GM23338 (cell line): ENCODE measurements at regions not wholly inside any gene's neighbourhood (a gene's known extent, or its start where the extent isn't known, plus 50 kb on each side); places are given as distances from the start of the nearest gene placed in this dataset.

Experiments
- ATAC-seq: fragments of 200-7000 bp; cut with Tn5 transposase; 3 replicates; pipeline ENCODE4 v1.9.1; 2020
- DNase-seq: peaks from one replicate; pipeline ENCODE4 v3.0.0-alpha.2; 2015; ENCODE audit warnings: low spot score
- H2AFZ ChIP-seq: fragments of 200-600 bp; sonication (generic); 2 replicates; pipeline ENCODE4 v1.8.0; 2016; ENCODE audit warnings: antibody characterized with exemption, mild to moderate bottlenecking, moderate library complexity
- H3F3A ChIP-seq: fragments of 200-600 bp; sonication (generic); replicated peaks from 2 replicates; pipeline ENCODE4 v1.8.0; 2017; ENCODE audit warnings: antibody characterized with exemption, mixed run types, low read depth
- H3K27ac ChIP-seq: fragments of 200-600 bp; sonication (generic); 2 replicates; pipeline ENCODE4 v1.6.1; 2016; ENCODE audit warnings: low read depth
- H3K27me3 ChIP-seq: fragments of 200-600 bp; sonication (generic); 2 replicates; pipeline ENCODE4 v1.8.0; 2016; ENCODE audit warnings: mild to moderate bottlenecking, mixed run types, moderate library complexity; ENCODE audit not compliant: insufficient read depth
- H3K36me3 ChIP-seq: fragments of 200-600 bp; sonication (generic); 2 replicates; pipeline ENCODE4 v1.8.0; 2016; ENCODE audit warnings: mild to moderate bottlenecking; ENCODE audit not compliant: insufficient read depth
- H3K4me1 ChIP-seq: fragments of 200-600 bp; sonication (generic); 2 replicates; pipeline ENCODE4 v1.8.0; 2016; ENCODE audit warnings: mild to moderate bottlenecking, moderate library complexity; ENCODE audit not compliant: insufficient read depth
- H3K4me2 ChIP-seq: fragments of 200-600 bp; sonication (generic); 2 replicates; pipeline ENCODE4 v1.7.1; 2017; ENCODE audit warnings: mixed run types
- H3K4me3 ChIP-seq: fragments of 200-600 bp; sonication (generic); 2 replicates; pipeline ENCODE4 v1.6.1; 2016; ENCODE audit warnings: mixed run types
- H3K79me2 ChIP-seq: fragments of 200-600 bp; sonication (generic); replicated peaks from 2 replicates; pipeline ENCODE4 v1.8.0; 2017; ENCODE audit warnings: mild to moderate bottlenecking; ENCODE audit not compliant: insufficient read depth
- H3K9me2 ChIP-seq: fragments of 200-600 bp; sonication (generic); 2 replicates; pipeline ENCODE4 v1.8.0; 2017; ENCODE audit not compliant: insufficient read depth
- H4K20me1 ChIP-seq: fragments of 200-600 bp; sonication (generic); replicated peaks from 2 replicates; pipeline ENCODE4 v1.8.0; 2017; ENCODE audit warnings: mild to moderate bottlenecking; ENCODE audit not compliant: insufficient read depth
- H3K27ac Mint-ChIP-seq: 2 replicates; pipeline ENCODE4 v1.8.0; 2020; ENCODE audit warnings: inconsistent platforms, mild to moderate bottlenecking, moderate library complexity, mixed read lengths
- H3K27me3 Mint-ChIP-seq: 3 replicates; pipeline ENCODE4 v1.8.0; 2022; ENCODE audit warnings: low read depth, mild to moderate bottlenecking, moderate library complexity, mixed read lengths, inconsistent platforms; ENCODE audit not compliant: insufficient read depth, poor library complexity
- H3K36me3 Mint-ChIP-seq: 3 replicates; pipeline ENCODE4 v1.8.0; 2021; ENCODE audit warnings: low read depth, mild to moderate bottlenecking, inconsistent platforms, moderate library complexity, mixed read lengths
- H3K4me1 Mint-ChIP-seq: 3 replicates; pipeline ENCODE4 v1.8.0; 2020; ENCODE audit warnings: mild to moderate bottlenecking, inconsistent platforms, mixed read lengths
- H3K4me3 Mint-ChIP-seq: 3 replicates; pipeline ENCODE4 v1.8.0; 2021; ENCODE audit warnings: moderate library complexity, mild to moderate bottlenecking, inconsistent platforms, mixed read lengths
- H3K9me3 Mint-ChIP-seq: 3 replicates; pipeline ENCODE4 v1.8.0; 2020; ENCODE audit warnings: moderate library complexity, mild to moderate bottlenecking, inconsistent platforms, mixed read lengths
- CREB1 ChIP-seq: fragments of 250-450 bp; sonication (Bioruptor Pico); IDR thresholded peaks from 2 replicates; pipeline ENCODE4 v1.5.0; 2020; ENCODE audit warnings: low read depth, mild to moderate bottlenecking, moderate library complexity
- CTCF ChIP-seq, 2 experiments: fragments of 200-600 bp in 1 of 2; sonication (generic) in 1 of 2; conservative IDR thresholded peaks; 2 replicates each; pipeline versions ENCODE4 v1.5.1 to v1.6.1; 2016 to 2017; ENCODE audit warnings: antibody characterized with exemption in 2 of 2, low read depth in 2 of 2, mild to moderate bottlenecking in 2 of 2, moderate library complexity in 1 of 2
- EZH2 ChIP-seq: fragments of 200-600 bp; sonication (generic); IDR thresholded peaks from one replicate; pipeline ENCODE4 v1.8.0; 2017; ENCODE audit warnings: antibody characterized with exemption, mild to moderate bottlenecking, low read depth; ENCODE audit not compliant: unreplicated experiment
- EZH2phosphoT487 ChIP-seq: fragments of 200-600 bp; sonication (generic); IDR thresholded peaks from one replicate; pipeline ENCODE4 v1.8.1; 2018; ENCODE audit warnings: antibody characterized with exemption; ENCODE audit not compliant: unreplicated experiment
- JUNB ChIP-seq: IDR thresholded peaks from one replicate; pipeline ENCODE4 v1.6.1; 2016; ENCODE audit warnings: antibody characterized with exemption; ENCODE audit not compliant: unreplicated experiment
- NANOG ChIP-seq: IDR thresholded peaks from 2 replicates; pipeline ENCODE4 v1.6.1; 2016; ENCODE audit warnings: antibody characterized with exemption, borderline replicate concordance
- POLR2AphosphoS5 ChIP-seq: IDR thresholded peaks from 2 replicates; pipeline ENCODE4 v1.6.1; 2016; ENCODE audit warnings: antibody characterized with exemption, low read depth
- REST ChIP-seq: IDR thresholded peaks from one replicate; pipeline ENCODE4 v1.6.1; 2018; ENCODE audit warnings: antibody characterized with exemption; ENCODE audit not compliant: unreplicated experiment
- STAT1 ChIP-seq: IDR thresholded peaks from one replicate; pipeline ENCODE4 v1.6.1; 2016; ENCODE audit warnings: antibody characterized with exemption; ENCODE audit not compliant: unreplicated experiment
- ZNF114 ChIP-seq: fragments of 250-450 bp; sonication (Bioruptor Pico); IDR thresholded peaks from 2 replicates; pipeline ENCODE4 v1.5.0; 2020; ENCODE audit warnings: mild to moderate bottlenecking, moderate library complexity
- ZNF331 ChIP-seq: fragments of 250-450 bp; sonication (Bioruptor Pico); IDR thresholded peaks from 2 replicates; pipeline ENCODE4 v1.5.0; 2020; ENCODE audit warnings: low read depth, mild to moderate bottlenecking, moderate library complexity
- TF ChIP-seq, protein P1 (sequence below): fragments of 250-450 bp; sonication (Bioruptor Pico); IDR thresholded peaks from 2 replicates; pipeline ENCODE4 v1.5.0; 2020; ENCODE audit warnings: mild to moderate bottlenecking, moderate library complexity

GRCh38 chr7:110224643-110225042 lies 866.3 kb upstream of the LRRN3 start (continued):
- TF ChIP-seq CTCF (conservative IDR thresholded peaks at IDR 0.05; ENCODE audit: low read depth in 2 of 2): no peak
- TF ChIP-seq ZNF331: no peak
- no peak for TF ChIP-seq EZH2
- TF ChIP-seq NANOG: no peak
- TF ChIP-seq EZH2phosphoT487: no peak
- TF ChIP-seq, protein P1, sequence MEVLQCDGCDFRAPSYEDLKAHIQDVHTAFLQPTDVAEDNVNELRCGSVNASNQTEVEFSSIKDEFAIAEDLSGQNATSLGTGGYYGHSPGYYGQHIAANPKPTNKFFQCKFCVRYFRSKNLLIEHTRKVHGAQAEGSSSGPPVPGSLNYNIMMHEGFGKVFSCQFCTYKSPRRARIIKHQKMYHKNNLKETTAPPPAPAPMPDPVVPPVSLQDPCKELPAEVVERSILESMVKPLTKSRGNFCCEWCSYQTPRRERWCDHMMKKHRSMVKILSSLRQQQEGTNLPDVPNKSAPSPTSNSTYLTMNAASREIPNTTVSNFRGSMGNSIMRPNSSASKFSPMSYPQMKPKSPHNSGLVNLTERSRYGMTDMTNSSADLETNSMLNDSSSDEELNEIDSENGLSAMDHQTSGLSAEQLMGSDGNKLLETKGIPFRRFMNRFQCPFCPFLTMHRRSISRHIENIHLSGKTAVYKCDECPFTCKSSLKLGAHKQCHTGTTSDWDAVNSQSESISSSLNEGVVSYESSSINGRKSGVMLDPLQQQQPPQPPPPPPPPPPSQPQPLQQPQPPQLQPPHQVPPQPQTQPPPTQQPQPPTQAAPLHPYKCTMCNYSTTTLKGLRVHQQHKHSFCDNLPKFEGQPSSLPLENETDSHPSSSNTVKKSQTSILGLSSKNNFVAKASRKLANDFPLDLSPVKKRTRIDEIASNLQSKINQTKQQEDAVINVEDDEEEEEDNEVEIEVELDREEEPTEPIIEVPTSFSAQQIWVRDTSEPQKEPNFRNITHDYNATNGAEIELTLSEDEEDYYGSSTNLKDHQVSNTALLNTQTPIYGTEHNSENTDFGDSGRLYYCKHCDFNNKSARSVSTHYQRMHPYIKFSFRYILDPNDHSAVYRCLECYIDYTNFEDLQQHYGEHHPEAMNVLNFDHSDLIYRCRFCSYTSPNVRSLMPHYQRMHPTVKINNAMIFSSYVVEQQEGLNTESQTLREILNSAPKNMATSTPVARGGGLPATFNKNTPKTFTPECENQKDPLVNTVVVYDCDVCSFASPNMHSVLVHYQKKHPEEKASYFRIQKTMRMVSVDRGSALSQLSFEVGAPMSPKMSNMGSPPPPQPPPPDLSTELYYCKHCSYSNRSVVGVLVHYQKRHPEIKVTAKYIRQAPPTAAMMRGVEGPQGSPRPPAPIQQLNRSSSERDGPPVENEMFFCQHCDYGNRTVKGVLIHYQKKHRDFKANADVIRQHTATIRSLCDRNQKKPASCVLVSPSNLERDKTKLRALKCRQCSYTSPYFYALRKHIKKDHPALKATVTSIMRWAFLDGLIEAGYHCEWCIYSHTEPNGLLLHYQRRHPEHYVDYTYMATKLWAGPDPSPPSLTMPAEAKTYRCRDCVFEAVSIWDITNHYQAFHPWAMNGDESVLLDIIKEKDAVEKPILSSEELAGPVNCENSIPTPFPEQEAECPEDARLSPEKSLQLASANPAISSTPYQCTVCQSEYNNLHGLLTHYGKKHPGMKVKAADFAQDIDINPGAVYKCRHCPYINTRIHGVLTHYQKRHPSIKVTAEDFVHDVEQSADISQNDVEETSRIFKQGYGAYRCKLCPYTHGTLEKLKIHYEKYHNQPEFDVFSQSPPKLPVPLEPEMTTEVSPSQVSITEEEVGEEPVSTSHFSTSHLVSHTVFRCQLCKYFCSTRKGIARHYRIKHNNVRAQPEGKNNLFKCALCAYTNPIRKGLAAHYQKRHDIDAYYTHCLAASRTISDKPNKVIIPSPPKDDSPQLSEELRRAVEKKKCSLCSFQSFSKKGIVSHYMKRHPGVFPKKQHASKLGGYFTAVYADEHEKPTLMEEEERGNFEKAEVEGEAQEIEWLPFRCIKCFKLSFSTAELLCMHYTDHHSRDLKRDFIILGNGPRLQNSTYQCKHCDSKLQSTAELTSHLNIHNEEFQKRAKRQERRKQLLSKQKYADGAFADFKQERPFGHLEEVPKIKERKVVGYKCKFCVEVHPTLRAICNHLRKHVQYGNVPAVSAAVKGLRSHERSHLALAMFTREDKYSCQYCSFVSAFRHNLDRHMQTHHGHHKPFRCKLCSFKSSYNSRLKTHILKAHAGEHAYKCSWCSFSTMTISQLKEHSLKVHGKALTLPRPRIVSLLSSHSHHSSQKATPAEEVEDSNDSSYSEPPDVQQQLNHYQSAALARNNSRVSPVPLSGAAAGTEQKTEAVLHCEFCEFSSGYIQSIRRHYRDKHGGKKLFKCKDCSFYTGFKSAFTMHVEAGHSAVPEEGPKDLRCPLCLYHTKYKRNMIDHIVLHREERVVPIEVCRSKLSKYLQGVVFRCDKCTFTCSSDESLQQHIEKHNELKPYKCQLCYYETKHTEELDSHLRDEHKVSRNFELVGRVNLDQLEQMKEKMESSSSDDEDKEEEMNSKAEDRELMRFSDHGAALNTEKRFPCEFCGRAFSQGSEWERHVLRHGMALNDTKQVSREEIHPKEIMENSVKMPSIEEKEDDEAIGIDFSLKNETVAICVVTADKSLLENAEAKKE (CRISPR knock-in tag): no peak
- no peak for TF ChIP-seq CREB1 (CRISPR knock-in tag)

GRCh38 chr7:110246118-110246517 lies 844.8 kb upstream of the LRRN3 start:
- Mint-ChIP-seq H3K36me3 (no peaks in the 10 kb centered on the region; the same call in 2 of the 3 replicates), H3K4me3 (no peak overlapping the region), H3K9me3 (0 out of 3 replicates have a peak, but pooled peaks cover 2% of the 10 kb centered on the region), H3K27ac (no peak overlapping the region), H3K4me1 (no peaks in the 10 kb centered on the region), H3K27me3 (no peaks in the 10 kb centered on the region)
- Histone ChIP-seq H2AFZ (no peak overlapping the region), H3K36me3 (no peaks in the 10 kb centered on the region), H3K4me3 (no peak overlapping the region), H3K79me2 (no peaks in the 10 kb centered on the region), H3K27ac (no peak overlapping the region), H3K4me1 (no peaks in the 10 kb centered on the region), H3F3A (no peaks in the 10 kb centered on the region), H3K4me2 (no peak overlapping the region), H4K20me1 (no peaks in the 10 kb centered on the region), H3K27me3 (no peaks in the 10 kb centered on the region), H3K9me2 (no peaks in the 10 kb centered on the region)
- DNase-seq (no peak), ATAC-seq (no peak)
- TF ChIP-seq CTCF (conservative IDR thresholded peaks at IDR 0.05; ENCODE audit: low read depth in 2 of 2) (no peak), EZH2phosphoT487 (no peak), REST (no peak), ZNF331 (no peak), ZNF114 (no peak), STAT1 (no peak), POLR2AphosphoS5 (no peak), JUNB (no peak), EZH2 (no peak)
